Hematopoietic multipotent progenitor cell (in vitro differentiated cells): ENCODE measurements at regions not wholly inside any gene's neighbourhood (a gene's known extent, or its start where the extent isn't known, plus 50 kb on each side); places are given as distances from the start of the nearest gene placed in this dataset.

Source experiments
- DNase-seq, 3 donors: peaks; one replicate each; pipeline ENCODE4 v3.0.0-alpha.2; 2011 to 2015; ENCODE audit warnings: low read depth in 2 of 3, low spot score in 2 of 3

GRCh38 chr15:39056357-39056756 lies 491.7 kb upstream of the RASGRP1 start:
- DNase-seq = no peak

- DNase-seq = no peak
Observed at GRCh38 chr15:39058351-39059131, 493.9 kb upstream of the RASGRP1 start.

- no peak for DNase-seq
Observed at GRCh38 chr15:39059917-39060316, 495.3 kb upstream of the RASGRP1 start.

GRCh38 chr15:39061952-39062464 lies 497.4 kb upstream of the RASGRP1 start:
- no peak for DNase-seq

- no peak for DNase-seq
Observed at GRCh38 chr15:39066677-39067076, 502.1 kb upstream of the RASGRP1 start.

- no peak for DNase-seq
Observed at GRCh38 chr15:39074341-39074985, 506.4 kb upstream of the THBS1 start.

GRCh38 chr15:39075311-39075710 lies 505.6 kb upstream of the THBS1 start:
- DNase-seq = no peak

- DNase-seq = no peak
Observed at GRCh38 chr15:39075756-39076341, 505.0 kb upstream of the THBS1 start.

- no peak for DNase-seq
Observed at GRCh38 chr15:39078026-39078425, 502.9 kb upstream of the THBS1 start.

- DNase-seq = no peak
Observed at GRCh38 chr15:39079296-39079847, 501.5 kb upstream of the THBS1 start.

- DNase-seq = no peak
Observed at GRCh38 chr15:39083213-39083612, 497.7 kb upstream of the THBS1 start.

- DNase-seq = peak in 2 of 3 donors; percentile 22 to 76
Observed at GRCh38 chr15:39084674-39085530, 496.0 kb upstream of the THBS1 start.

GRCh38 chr15:39086641-39087040 lies 494.2 kb upstream of the THBS1 start:
- DNase-seq = no peak

- DNase-seq = no peak
Observed at GRCh38 chr15:39088156-39088555, 492.7 kb upstream of the THBS1 start.

- DNase-seq = no peak
Observed at GRCh38 chr15:39092354-39092753, 488.5 kb upstream of the THBS1 start.

GRCh38 chr15:39092761-39093160 lies 488.1 kb upstream of the THBS1 start:
- no peak for DNase-seq

- DNase-seq = no peak
Observed at GRCh38 chr15:39094116-39094515, 486.8 kb upstream of the THBS1 start.

- DNase-seq = no peak
Observed at GRCh38 chr15:39095218-39095879, 485.5 kb upstream of the THBS1 start.

- DNase-seq = no peak
Observed at GRCh38 chr15:39096608-39097205, 484.2 kb upstream of the THBS1 start.

GRCh38 chr15:39099524-39099923 lies 481.4 kb upstream of the THBS1 start:
- no peak for DNase-seq
